Common myeloid progenitor, CD34-positive (primary cell): ENCODE measurements at regions not wholly inside any gene's neighbourhood (a gene's known extent, or its start where the extent isn't known, plus 50 kb on each side); places are given as distances from the start of the nearest gene placed in this dataset.

Experiments used
- CTCF ChIA-PET: fragments of 350-600 bp; sonication (Branson Sonifier 250); formaldehyde crosslinking; loops from one replicate; lab custom pipeline; 2021; ENCODE audit warnings: antibody characterized with exemption; lab: Charles Lee
- POLR2A ChIA-PET: fragments of 350-600 bp; sonication (Branson Sonifier 250); formaldehyde crosslinking; loops from one replicate; lab custom pipeline; 2021; ENCODE audit warnings: antibody characterized with exemption; lab: Charles Lee
- DNase-seq, 3 donors: peaks; one replicate each; pipeline versions ENCODE4 v3.0.0 to v3.0.0-alpha.2; 2013
- H3K27ac ChIP-seq, 2 experiments: 1 replicate in 1 of 2; 2 replicates in 1 of 2; pipeline ENCODE4 v1.7.0; 2013; ENCODE audit warnings: inconsistent platforms in 2 of 2, low read length in 2 of 2, mild to moderate bottlenecking in 2 of 2, low read depth in 1 of 2, moderate library complexity in 1 of 2; ENCODE audit not compliant: severe bottlenecking in 2 of 2, insufficient read depth in 1 of 2, poor library complexity in 1 of 2
- H3K27me3 ChIP-seq, 5 experiments: replicated peaks in 2 of 5; 1 replicate in 3 of 5; 2 replicates in 2 of 5; pipeline versions ENCODE4 v1.6.1 to v1.7.0; 2013; ENCODE audit warnings: low read length in 4 of 5, mild to moderate bottlenecking in 2 of 5, moderate library complexity in 2 of 5, inconsistent platforms in 1 of 5; ENCODE audit not compliant: insufficient read depth in 5 of 5, control insufficient read depth in 4 of 5
- H3K36me3 ChIP-seq, 4 experiments: 1 replicate in 2 of 4; 2 replicates in 2 of 4; pipeline versions ENCODE4 v1.6.1 to v1.7.0; 2013; ENCODE audit warnings: low read length in 3 of 4, control low read depth in 1 of 4, mild to moderate bottlenecking in 1 of 4; ENCODE audit not compliant: control insufficient read depth in 4 of 4, insufficient read depth in 4 of 4
- H3K4me1 ChIP-seq, 4 experiments: 1 replicate in 3 of 4; 2 replicates in 1 of 4; pipeline versions ENCODE4 v1.6.1 to v1.7.1; 2013; ENCODE audit warnings: low read length in 3 of 4, mild to moderate bottlenecking in 3 of 4, control low read depth in 1 of 4, inconsistent platforms in 1 of 4, moderate library complexity in 1 of 4; ENCODE audit not compliant: control insufficient read depth in 4 of 4, insufficient read depth in 4 of 4; ENCODE audit errors: control extremely low read depth in 1 of 4
- H3K4me3 ChIP-seq, 7 experiments: 1 replicate in 4 of 7; 2 replicates in 3 of 7; pipeline versions ENCODE4 v1.5.1 to v1.7.0; 2013; ENCODE audit warnings: mild to moderate bottlenecking in 7 of 7, low read length in 6 of 7, moderate library complexity in 6 of 7, inconsistent platforms in 2 of 7, low read depth in 2 of 7, control low read depth in 1 of 7; ENCODE audit not compliant: insufficient read depth in 4 of 7, control insufficient read depth in 1 of 7; ENCODE audit errors: extremely low read depth in 1 of 7
- H3K9me3 ChIP-seq, 5 experiments: 1 replicate in 4 of 5; 2 replicates in 1 of 5; pipeline versions ENCODE4 v1.6.1 to v1.7.1; 2013; ENCODE audit warnings: low read length in 4 of 5, mild to moderate bottlenecking in 2 of 5, inconsistent platforms in 1 of 5, low read depth in 1 of 5, moderate library complexity in 1 of 5; ENCODE audit not compliant: control insufficient read depth in 4 of 5, insufficient read depth in 2 of 5; ENCODE audit errors: control extremely low read depth in 1 of 5
- WGBS: methylation state at CpG from one replicate; pipeline ENCODE4 v1.1.5; 2013; ENCODE audit not compliant: insufficient coverage; 5-methylcytosine and 5-hydroxymethylcytosine counted together

GRCh38 chr1:199753513-199753912 is 274.0 kb upstream of the NR5A2 start:
- Histone ChIP-seq H3K4me3 (no peak overlapping the region), H3K27me3 (no peaks in the 10 kb centered on the region), H3K4me1 (no peaks in the 10 kb centered on the region), H3K27ac (no peak overlapping the region), H3K9me3 (peaks cover 0 to 3% (median 0%) of the 10 kb centered on the region in 5 experiments), H3K36me3 (no peaks in the 10 kb centered on the region)
- CTCF ChIA-PET: no interaction called here
- 100% methylated on average over 1 of the region's 2 CpGs for WGBS
- DNase-seq: no peak
- POLR2A ChIA-PET: no interaction called here

DNA sequence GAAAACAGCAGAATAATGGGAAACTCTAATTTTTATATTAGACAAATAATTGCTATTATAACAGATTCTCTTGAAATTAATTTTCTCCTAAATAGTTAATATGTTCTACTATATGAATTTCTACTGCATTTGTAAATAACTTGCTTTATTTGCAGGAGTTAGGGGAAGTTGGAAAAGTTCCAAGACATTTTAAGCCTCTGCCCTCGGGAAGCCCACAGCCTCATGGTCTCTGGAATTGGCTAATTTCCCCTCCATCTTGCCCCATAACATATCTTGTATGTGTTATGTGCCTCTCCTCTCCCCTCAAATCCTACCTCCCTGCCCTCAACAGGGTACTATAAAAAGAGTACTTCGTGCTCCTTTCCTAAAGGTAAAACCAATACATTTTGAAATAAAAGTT is 271.4 kb upstream of the NR5A2 start:
- DNase-seq: no peak
- Histone ChIP-seq H3K36me3 (no peaks in the 10 kb centered on the region), H3K4me1 (no peaks in the 10 kb centered on the region), H3K9me3 (peaks cover 0 to 3% (median 0%) of the 10 kb centered on the region in 5 experiments), H3K27ac (no peak overlapping the region), H3K4me3 (no peak overlapping the region), H3K27me3 (no peaks in the 10 kb centered on the region)
- WGBS: no CpG with 5 or more reads among the region's 2 CpGs
- CTCF ChIA-PET: no interaction called here
- POLR2A ChIA-PET: no interaction called here

- Histone ChIP-seq H3K4me3 (no peak overlapping the region), H3K4me1 (no peaks in the 10 kb centered on the region), H3K27me3 (no peaks in the 10 kb centered on the region), H3K9me3 (peaks cover 0 to 1% (median 0%) of the 10 kb centered on the region in 5 experiments), H3K27ac (no peak overlapping the region), H3K36me3 (no peaks in the 10 kb centered on the region)
- POLR2A ChIA-PET: no interaction called here
- WGBS: no CpG with 5 or more reads among the region's 3 CpGs
- CTCF ChIA-PET: no interaction called here
- no peak for DNase-seq
Observed at GRCh38 chr1:199758626-199759255, 268.8 kb upstream of the NR5A2 start.

- H3K4me1 ChIP-seq: no peaks in the 10 kb centered on the region
- ChIA-PET CTCF (no interaction called here), POLR2A (no interaction called here)
- peaks cover 0 to 1% (median 0%) of the 10 kb centered on the region in 5 experiments for H3K9me3 ChIP-seq
- no peaks in the 10 kb centered on the region for H3K36me3 ChIP-seq
- no peaks in the 10 kb centered on the region for H3K27me3 ChIP-seq
- H3K4me3 ChIP-seq: no peak overlapping the region
- no peak overlapping the region for H3K27ac ChIP-seq
- no peak for DNase-seq
- WGBS: 84% methylated on average over 3 of the region's 3 CpGs
Observed at GRCh38 chr1:199759268-199759730, 268.2 kb upstream of the NR5A2 start.

- Histone ChIP-seq H3K36me3 (no peaks in the 10 kb centered on the region), H3K27ac (no peak overlapping the region), H3K4me3 (no peak overlapping the region), H3K4me1 (no peaks in the 10 kb centered on the region), H3K27me3 (no peaks in the 10 kb centered on the region), H3K9me3 (peaks cover 4 to 18% (median 7%) of the 10 kb centered on the region in 5 experiments)
- CTCF ChIA-PET: no interaction called here
- no peak for DNase-seq
- WGBS: 80% methylated on average over 1 of the region's 5 CpGs
- POLR2A ChIA-PET: no interaction called here
Observed at GRCh38 chr1:199762572-199762971, 264.9 kb upstream of the NR5A2 start.

- DNase-seq: peak in 2 of 3 donors; percentile 12 to 14
- H3K4me1 ChIP-seq: no peaks in the 10 kb centered on the region
- ChIA-PET POLR2A (no interaction called here), CTCF (no interaction called here)
- H3K27me3 ChIP-seq: no peaks in the 10 kb centered on the region
- no peak overlapping the region for H3K27ac ChIP-seq
- H3K9me3 ChIP-seq: peaks cover 4 to 26% (median 8%) of the 10 kb centered on the region in 5 experiments
- H3K4me3 ChIP-seq: no peak overlapping the region
- H3K36me3 ChIP-seq: no peaks in the 10 kb centered on the region
Observed at GRCh38 chr1:199766218-199766792, 261.2 kb upstream of the NR5A2 start.

GRCh38 chr1:199767700-199768099 is 259.8 kb upstream of the NR5A2 start:
- 100% methylated on average over 2 of the region's 2 CpGs for WGBS
- ChIA-PET CTCF (no interaction called here), POLR2A (no interaction called here)
- H3K9me3 ChIP-seq: peaks cover 4 to 26% (median 8%) of the 10 kb centered on the region in 5 experiments
- no peak overlapping the region for H3K4me3 ChIP-seq
- DNase-seq: no peak
- H3K27ac ChIP-seq: no peak overlapping the region
- H3K36me3 ChIP-seq: no peaks in the 10 kb centered on the region
- H3K4me1 ChIP-seq: no peaks in the 10 kb centered on the region
- no peaks in the 10 kb centered on the region for H3K27me3 ChIP-seq
